HepG2 (cell line): ENCODE measurements at regions not wholly inside any gene's neighbourhood (a gene's known extent, or its start where the extent isn't known, plus 50 kb on each side); places are given as distances from the start of the nearest gene placed in this dataset.
"Not testable (repeated sequence)": the region's sequence is repeated elsewhere in the genome, so short reads cannot be mapped to it uniquely, and the experiment has no call there.

Experiments
- ATAC-seq: fragments of 200-7000 bp; cut with Tn5 transposase; 3 replicates; pipeline ENCODE4 v1.9.1; 2020; ENCODE audit warnings: mild to moderate bottlenecking, moderate library complexity
- BruUV-seq: library from RNA; stranded (reverse); fragments of 400-500 nt; replicated peaks from 2 replicates; lab custom pipeline; 2021; lab: Mats Ljungman, UMichigan
- CTCF ChIA-PET: fragments of 300-600 bp; formaldehyde crosslinking; extraction: SDS; loops from one replicate; lab custom pipeline; 2021; ENCODE audit warnings: low total read pairs, inconsistent platforms, low intra/inter-chr PET ratio; lab: Yijun Ruan, JAX
- POLR2A ChIA-PET: fragments of 350-600 bp; sonication (Branson Sonifier 250); formaldehyde crosslinking; loops from one replicate; lab custom pipeline; 2020; ENCODE audit warnings: antibody characterized with exemption, inconsistent platforms; lab: Yijun Ruan, JAX
- DNase-seq: peaks from one replicate; pipeline ENCODE4 v3.0.0-alpha.2; 2015; ENCODE audit warnings: low spot score
- FAIRE-seq: peaks from 3 replicates; lab custom pipeline; 2011; peaks lifted over from hg19 to GRCh38; lab: Jason Lieb, UNC
- H2AFZ ChIP-seq: one replicate; pipeline ENCODE4 v1.6.1; 2011; ENCODE audit warnings: low read length, inconsistent platforms
- H3K27ac ChIP-seq: fragments of 300-600 bp; 3 replicates; pipeline ENCODE4 v1.8.0; 2011; ENCODE audit warnings: mixed run types, mild to moderate bottlenecking, mixed read lengths, low read length, inconsistent platforms; ENCODE audit not compliant: insufficient read depth; ENCODE audit errors: extremely low read length
- H3K27me3 ChIP-seq, 2 experiments: fragments of 200-600 bp in 1 of 2; 2 replicates in 1 of 2; 3 replicates in 1 of 2; pipeline versions ENCODE4 v1.6.0 to v1.8.0; 2011; ENCODE audit warnings: low read length in 2 of 2, mild to moderate bottlenecking in 2 of 2, moderate library complexity in 2 of 2, inconsistent platforms in 1 of 2; ENCODE audit not compliant: insufficient read depth in 2 of 2, control insufficient read depth in 1 of 2
- H3K36me3 ChIP-seq, 2 experiments: fragments of 200-600 bp in 1 of 2; replicated peaks in 1 of 2; 2 replicates in 1 of 2; 3 replicates in 1 of 2; pipeline versions ENCODE4 v1.5.1 to v1.8.0; 2011; ENCODE audit warnings: low read length in 2 of 2, inconsistent platforms in 1 of 2; ENCODE audit not compliant: insufficient read depth in 2 of 2, control insufficient read depth in 1 of 2
- H3K4me1 ChIP-seq: 2 replicates; pipeline ENCODE4 v1.5.1; 2012; ENCODE audit warnings: low read length, inconsistent platforms; ENCODE audit not compliant: insufficient read depth
- H3K4me2 ChIP-seq: 2 replicates; pipeline ENCODE4 v1.6.0; 2011; ENCODE audit warnings: low read depth, low read length, inconsistent platforms
- H3K4me3 ChIP-seq, 3 experiments: fragments of 200-600 bp in 1 of 3; sonication (generic), shearing (Covaris generic) in 1 of 3; replicated peaks in 1 of 3; 2 replicates each; pipeline ENCODE4 v1.5.1; 2011 to 2016; ENCODE audit warnings: low read length in 3 of 3, inconsistent platforms in 2 of 3, low read depth in 2 of 3, mild to moderate bottlenecking in 2 of 3, control low read depth in 1 of 3, mixed read lengths in 1 of 3; ENCODE audit not compliant: insufficient read depth in 1 of 3
- H3K79me2 ChIP-seq: one replicate; pipeline ENCODE4 v1.6.1; 2011; ENCODE audit warnings: low read length, inconsistent platforms; ENCODE audit not compliant: insufficient read depth
- H3K9ac ChIP-seq: 2 replicates; pipeline ENCODE4 v1.6.0; 2011; ENCODE audit warnings: mild to moderate bottlenecking, low read depth, low read length, inconsistent platforms; ENCODE audit not compliant: insufficient read depth
- H3K9me3 ChIP-seq: 2 replicates; pipeline ENCODE4 v1.5.1; 2012; ENCODE audit warnings: mild to moderate bottlenecking, low read length
- H4K20me1 ChIP-seq: 2 replicates; pipeline ENCODE4 v1.6.0; 2011; ENCODE audit warnings: inconsistent platforms, mild to moderate bottlenecking, low read length, moderate library complexity; ENCODE audit not compliant: insufficient read depth
- CSRNP2 ChIP-seq: sonication (generic); formaldehyde crosslinking; conservative IDR thresholded peaks from 2 replicates; pipeline ENCODE4 v1.8.0; 2022; ENCODE audit warnings: low read depth, missing genetic modification reagents
- DMTF1 ChIP-seq: sonication (generic); formaldehyde crosslinking; IDR thresholded peaks from 2 replicates; pipeline ENCODE4 v1.4.0; 2020; ENCODE audit warnings: mild to moderate bottlenecking, missing genetic modification reagents
- KIAA2018 ChIP-seq: sonication (generic); formaldehyde crosslinking; IDR thresholded peaks from 2 replicates; pipeline ENCODE4 v1.5.0; 2020; ENCODE audit warnings: mild to moderate bottlenecking, missing genetic modification reagents, borderline replicate concordance
- TARDBP ChIP-seq: sonication (generic); formaldehyde crosslinking; IDR thresholded peaks from 2 replicates; pipeline ENCODE4 v1.8.0; 2022; ENCODE audit warnings: mild to moderate bottlenecking, missing genetic modification reagents
- ZNF224 ChIP-seq: sonication (generic); formaldehyde crosslinking; IDR thresholded peaks from 2 replicates; pipeline ENCODE4 v1.5.0; 2020; ENCODE audit warnings: mild to moderate bottlenecking, missing genetic modification reagents
- ZNF234 ChIP-seq: sonication (generic); formaldehyde crosslinking; conservative IDR thresholded peaks from 2 replicates; pipeline ENCODE4 v1.5.1; 2020; ENCODE audit warnings: mild to moderate bottlenecking, missing genetic modification reagents
- ZNF414 ChIP-seq: sonication (generic); formaldehyde crosslinking; IDR thresholded peaks from 2 replicates; pipeline ENCODE4 v1.5.0; 2020; ENCODE audit warnings: missing genetic modification reagents
- WGBS: methylation state at CpG from one replicate; pipeline ENCODE4 v1.1.6; 2017; ENCODE audit warnings: low lambda C conversion rate; 5-methylcytosine and 5-hydroxymethylcytosine counted together
- in situ Hi-C: cut with HindIII; loops from 2 replicates; pipeline ENCODE4 v1.10.0; 2017; ENCODE audit warnings: low pct_unique_long_range_greater_than_20kb; ENCODE audit not compliant: extremely low pct_ligation_motif_present
- intact Hi-C: fragments of 100-400 bp; cut with micrococcal nuclease; formaldehyde crosslinking; loops from one replicate; pipeline ENCODE4 v1.10.0; 2022; ENCODE audit not compliant: unreplicated experiment

- TF ChIP-seq KIAA2018 (CRISPR knock-in tag) (no peak), CSRNP2 (CRISPR knock-in tag) (no peak), DMTF1 (CRISPR knock-in tag) (no peak), ZNF414 (CRISPR knock-in tag) (no peak), TARDBP (no peak), ZNF224 (CRISPR knock-in tag) (no peak), ZNF234 (CRISPR knock-in tag) (no peak)
Observed at GRCh38 chr3:72161881-72162595, 377.1 kb upstream of the PROK2 start (continued).

- H4K20me1 ChIP-seq, H3K36me3 ChIP-seq, intact Hi-C loops, H2AFZ ChIP-seq, H3K4me2 ChIP-seq, H3K27ac ChIP-seq, H3K4me3 ChIP-seq, H3K9me3 ChIP-seq, DNase-seq, H3K4me1 ChIP-seq, POLR2A ChIA-PET, H3K9ac ChIP-seq, in situ Hi-C loops, BruUV-seq, H3K27me3 ChIP-seq, FAIRE-seq, CTCF ChIA-PET, ATAC-seq, H3K79me2 ChIP-seq: not testable (repeated sequence)
- 96% methylated on average over 3 of the region's 3 CpGs for WGBS
Observed at GRCh38 chr3:72161285-72161684, 376.3 kb upstream of the PROK2 start.
